ENCODE measurements at regions not wholly inside any gene's neighbourhood (a gene's known extent, or its start where the extent isn't known, plus 50 kb on each side); places are given as distances from the start of the nearest gene placed in this dataset.

GRCh38 chr9:517993-518392 is 303.3 kb downstream of the DOCK8 start:
- TF ChIP-seq FOXM1 (IDR thresholded peaks at IDR 0.05; ENCODE audit: borderline replicate concordance) (no peak), FOXA1 (IDR thresholded peaks at IDR 0.05) (no peak), LEF1 (IDR thresholded peaks at IDR 0.05; ENCODE audit: borderline replicate concordance) (no peak), SUZ12 (IDR thresholded peaks at IDR 0.05) (no peak), TARDBP (IDR thresholded peaks at IDR 0.05) (no peak), HDGF (IDR thresholded peaks at IDR 0.05; ENCODE audit: borderline replicate concordance) (no peak), ARNT (IDR thresholded peaks at IDR 0.05) (no peak), L3MBTL2 (conservative IDR thresholded peaks at IDR 0.05) (no peak), ELF4 (IDR thresholded peaks at IDR 0.05) (no peak)

Data from HEK293T (cell line).